Esophagus muscularis mucosa (tissue), 4 donors: ENCODE measurements at regions not wholly inside any gene's neighbourhood (a gene's known extent, or its start where the extent isn't known, plus 50 kb on each side); places are given as distances from the start of the nearest gene placed in this dataset.

Experiments used
- DNase-seq: peaks from one replicate; pipeline ENCODE4 v3.0.0-alpha.2; 2017; ENCODE audit errors: extremely low spot score
- H3K27ac ChIP-seq, 4 donors: fragments of 200-600 bp; sonication (generic); replicated peaks in 1 of 4; 1 replicate in 3 of 4; 2 replicates in 1 of 4; pipeline ENCODE4 v1.5.1; 2016 to 2019; ENCODE audit warnings: mild to moderate bottlenecking in 1 of 4
- H3K27me3 ChIP-seq, 4 donors: fragments of 200-600 bp; sonication (generic); one replicate each; pipeline versions ENCODE4 v1.5.1 to v1.6.0; 2016 to 2019
- H3K36me3 ChIP-seq, 4 donors: fragments of 200-600 bp; sonication (generic); one replicate each; pipeline ENCODE4 v1.5.1; 2016 to 2019
- H3K4me1 ChIP-seq, 4 donors: fragments of 200-600 bp; sonication (generic); one replicate each; pipeline ENCODE4 v1.5.1; 2016 to 2019
- H3K4me3 ChIP-seq, 4 donors: fragments of 200-600 bp; sonication (generic); 1 replicate in 2 of 4; 2 replicates in 2 of 4; pipeline ENCODE4 v1.5.1; 2016 to 2019; ENCODE audit warnings: mild to moderate bottlenecking in 4 of 4, moderate library complexity in 1 of 4
- H3K9me3 ChIP-seq, 4 donors: fragments of 200-600 bp; sonication (generic); 1 replicate in 3 of 4; 2 replicates in 1 of 4; pipeline ENCODE4 v1.5.1; 2016 to 2019
- EP300 ChIP-seq: sonication (generic); formaldehyde crosslinking; IDR thresholded peaks from one replicate; pipeline ENCODE4 v1.6.1; 2017; ENCODE audit warnings: antibody characterized with exemption
- POLR2A ChIP-seq: fragments of 450-650 bp; IDR thresholded peaks from one replicate; pipeline ENCODE4 v1.6.1; 2017; ENCODE audit warnings: antibody characterized with exemption, moderate library complexity, mild to moderate bottlenecking, low read depth
- POLR2AphosphoS5 ChIP-seq, 2 donors: sonication (generic); formaldehyde crosslinking; IDR thresholded peaks; one replicate each; pipeline ENCODE4 v1.6.1; 2017; ENCODE audit warnings: antibody characterized with exemption in 2 of 2
- WGBS: methylation state at CpG from one replicate; pipeline ENCODE4 v1.1.5; 2018; 5-methylcytosine and 5-hydroxymethylcytosine counted together
- intact Hi-C: fragments of 100-400 bp; cut with DNase I; formaldehyde crosslinking; loops from one replicate; pipeline ENCODE4 v1.15.1; 2023
- TF ChIP-seq, protein P1 (sequence below), 3 experiments: fragments of 200-600 bp in 2 of 3; fragments of 450-650 bp in 1 of 3; sonication (generic) in 2 of 3; IDR thresholded peaks; one replicate each; pipeline ENCODE4 v1.5.1; 2017 to 2019; ENCODE audit warnings: antibody characterized with exemption in 3 of 3, mild to moderate bottlenecking in 2 of 3, moderate library complexity in 1 of 3

DNA sequence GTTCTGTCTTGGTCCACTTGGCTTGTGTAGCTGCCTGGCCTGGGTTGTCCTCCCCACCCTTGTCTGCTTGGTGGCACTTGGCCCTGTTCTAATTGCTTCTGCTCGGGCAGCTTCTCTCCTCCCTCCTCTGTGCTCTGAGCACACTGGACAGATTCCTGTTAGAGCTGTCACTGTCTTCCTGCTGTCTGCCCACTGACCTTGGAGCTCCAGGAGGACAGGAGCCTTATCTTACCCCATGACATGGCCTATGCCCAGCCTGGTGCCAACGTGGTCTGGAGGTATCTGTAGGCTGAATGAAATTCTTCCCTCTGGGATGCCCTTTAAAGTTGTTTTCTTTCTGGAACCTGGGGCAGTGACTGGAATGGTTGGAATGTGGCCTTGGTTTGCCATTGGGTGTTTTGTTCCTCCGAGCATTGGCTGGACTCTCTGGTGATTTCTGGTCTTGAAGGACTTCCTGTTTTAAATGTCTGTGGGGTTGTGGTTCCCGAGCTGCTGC is 94.1 kb downstream of the FAM43A start:
- 82% methylated on average over 4 of the region's 4 CpGs for WGBS
- H3K27ac ChIP-seq, result no peak overlapping the region
- TF ChIP-seq EP300 (no peak), POLR2AphosphoS5 (IDR thresholded peaks at IDR 0.05) (no peak), POLR2A (no peak)
- TF ChIP-seq, protein P1, sequence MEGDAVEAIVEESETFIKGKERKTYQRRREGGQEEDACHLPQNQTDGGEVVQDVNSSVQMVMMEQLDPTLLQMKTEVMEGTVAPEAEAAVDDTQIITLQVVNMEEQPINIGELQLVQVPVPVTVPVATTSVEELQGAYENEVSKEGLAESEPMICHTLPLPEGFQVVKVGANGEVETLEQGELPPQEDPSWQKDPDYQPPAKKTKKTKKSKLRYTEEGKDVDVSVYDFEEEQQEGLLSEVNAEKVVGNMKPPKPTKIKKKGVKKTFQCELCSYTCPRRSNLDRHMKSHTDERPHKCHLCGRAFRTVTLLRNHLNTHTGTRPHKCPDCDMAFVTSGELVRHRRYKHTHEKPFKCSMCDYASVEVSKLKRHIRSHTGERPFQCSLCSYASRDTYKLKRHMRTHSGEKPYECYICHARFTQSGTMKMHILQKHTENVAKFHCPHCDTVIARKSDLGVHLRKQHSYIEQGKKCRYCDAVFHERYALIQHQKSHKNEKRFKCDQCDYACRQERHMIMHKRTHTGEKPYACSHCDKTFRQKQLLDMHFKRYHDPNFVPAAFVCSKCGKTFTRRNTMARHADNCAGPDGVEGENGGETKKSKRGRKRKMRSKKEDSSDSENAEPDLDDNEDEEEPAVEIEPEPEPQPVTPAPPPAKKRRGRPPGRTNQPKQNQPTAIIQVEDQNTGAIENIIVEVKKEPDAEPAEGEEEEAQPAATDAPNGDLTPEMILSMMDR (IDR thresholded peaks at IDR 0.05), result no peak
- no peaks in the 10 kb centered on the region for H3K27me3 ChIP-seq
- H3K9me3 ChIP-seq, result no peaks in the 10 kb centered on the region
- no peaks in the 10 kb centered on the region for H3K36me3 ChIP-seq
- peaks cover 0 to 7% (median 2%) of the 10 kb centered on the region in 4 donors for H3K4me1 ChIP-seq
- H3K4me3 ChIP-seq, result no peak overlapping the region
- no peak for DNase-seq
- intact Hi-C loops, result loop anchor here (10.0 kb wide), 1 partner anchor 475 kb away; no protein-coding TSS in a partner anchor

DNA sequence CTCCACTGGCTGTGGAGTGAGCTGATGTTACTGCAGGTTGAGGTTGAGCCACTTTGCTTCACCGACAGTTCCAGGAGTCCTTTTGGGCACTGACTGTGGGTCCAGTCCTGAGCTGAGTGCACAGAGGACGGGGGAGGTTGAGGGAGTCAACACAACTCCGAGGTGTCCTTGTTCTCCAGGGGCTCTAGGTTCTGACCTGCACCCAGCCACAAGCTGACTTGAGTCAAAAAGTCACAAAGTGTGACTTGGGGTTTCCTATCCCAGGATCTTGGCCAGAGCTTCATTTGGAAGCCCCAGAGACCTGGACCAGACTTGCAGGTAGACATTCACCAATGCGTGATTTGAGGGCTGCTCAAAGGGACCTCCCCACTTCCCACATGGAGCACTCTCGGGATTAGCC is 95.0 kb downstream of the FAM43A start:
- intact Hi-C loops, result no loop called here
- 93% methylated on average over 4 of the region's 5 CpGs for WGBS
- TF ChIP-seq POLR2A (no peak), POLR2AphosphoS5 (IDR thresholded peaks at IDR 0.05) (no peak), EP300 (no peak)
- TF ChIP-seq, protein P1 (IDR thresholded peaks at IDR 0.05), result no peak

DNA sequence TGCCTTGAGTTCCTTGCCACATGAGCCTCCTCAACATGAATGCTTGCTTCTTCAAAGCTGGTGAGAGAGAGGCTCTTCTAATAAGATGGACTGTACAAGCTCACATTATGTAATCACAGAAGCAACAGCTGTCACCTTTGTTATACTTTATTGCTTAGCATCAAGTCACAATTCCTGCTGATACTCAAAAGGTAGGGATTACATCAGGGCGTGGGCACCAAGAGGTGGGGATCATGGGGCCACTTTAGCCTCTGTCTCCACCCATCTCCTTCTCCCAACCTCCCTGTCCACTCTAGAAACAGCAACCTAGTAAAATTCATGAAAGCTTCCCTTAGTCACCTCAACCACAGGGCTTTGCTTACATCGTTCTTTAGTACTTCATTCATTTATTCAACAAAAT is 95.9 kb downstream of the FAM43A start:
- no peaks in the 10 kb centered on the region for H3K27me3 ChIP-seq
- H3K4me1 ChIP-seq, result peaks cover 0 to 18% (median 6%) of the 10 kb centered on the region in 4 donors
- no peak for DNase-seq
- no peak overlapping the region for H3K27ac ChIP-seq
- H3K9me3 ChIP-seq, result no peaks in the 10 kb centered on the region
- H3K4me3 ChIP-seq, result no peak overlapping the region
- TF ChIP-seq POLR2A (no peak), EP300 (no peak), POLR2AphosphoS5 (IDR thresholded peaks at IDR 0.05) (no peak)
- TF ChIP-seq, protein P1 (IDR thresholded peaks at IDR 0.05), result no peak
- intact Hi-C loops, result no loop called here
- WGBS, result 67% methylated on average over 2 of the region's 2 CpGs
- no peaks in the 10 kb centered on the region for H3K36me3 ChIP-seq

More for the DNA sequence above, 95.0 kb downstream of the FAM43A start:
- Histone ChIP-seq H3K4me3 (no peak overlapping the region), H3K27ac (no peak overlapping the region), H3K9me3 (no peaks in the 10 kb centered on the region), H3K27me3 (no peaks in the 10 kb centered on the region), H3K4me1 (peaks cover 0 to 16% (median 7%) of the 10 kb centered on the region in 4 donors), H3K36me3 (no peaks in the 10 kb centered on the region)
- DNase-seq, result no peak

DNA sequence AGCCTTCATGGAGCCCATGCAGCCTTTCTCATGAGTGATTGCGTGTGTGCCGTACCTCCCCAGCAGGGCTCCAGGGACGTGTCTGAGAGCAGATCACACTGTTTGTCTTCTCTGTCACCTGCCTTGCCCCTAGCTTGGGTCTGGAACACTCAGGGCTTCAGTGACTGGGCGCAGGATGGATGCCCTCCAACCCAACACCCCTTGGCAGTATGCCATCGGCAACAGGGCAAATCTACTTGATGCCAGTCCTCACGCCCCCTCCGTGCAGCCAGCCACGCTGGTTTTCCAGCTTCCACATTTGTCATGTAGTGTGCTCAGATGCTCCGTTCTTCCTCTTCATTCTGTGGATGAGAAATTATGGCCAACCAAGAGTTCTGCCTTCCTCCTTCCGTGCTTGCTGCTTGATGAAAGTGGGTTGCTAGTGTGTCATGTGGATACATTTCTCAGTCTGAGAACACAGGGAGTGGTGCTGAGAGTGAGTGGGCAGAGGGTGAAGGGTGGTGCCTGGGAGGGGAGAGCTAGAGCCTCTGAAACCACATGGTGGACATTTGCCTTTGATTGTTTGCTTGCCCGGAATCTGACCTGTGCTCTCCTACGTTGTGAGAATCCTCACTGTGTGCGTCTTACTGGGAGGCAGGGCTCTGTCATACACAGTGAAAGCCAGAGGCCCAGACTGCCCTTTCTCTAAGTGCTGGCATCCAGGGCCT is 97.2 kb downstream of the FAM43A start:
- H3K36me3 ChIP-seq, result no peaks in the 10 kb centered on the region
- peaks cover 0 to 18% (median 6%) of the 10 kb centered on the region in 4 donors for H3K4me1 ChIP-seq
- 79% methylated on average over 13 of the region's 13 CpGs for WGBS
- intact Hi-C loops, result no loop called here
- no peak for TF ChIP-seq EP300
- TF ChIP-seq, protein P1 (IDR thresholded peaks at IDR 0.05), result no peak
- no peak for TF ChIP-seq POLR2AphosphoS5 (IDR thresholded peaks at IDR 0.05)
- no peak for TF ChIP-seq POLR2A
- no peaks in the 10 kb centered on the region for H3K9me3 ChIP-seq
- no peak overlapping the region for H3K4me3 ChIP-seq
- H3K27ac ChIP-seq, result no peak overlapping the region
- no peaks in the 10 kb centered on the region for H3K27me3 ChIP-seq
- DNase-seq, result no peak
